DOHH2 (cell line): ENCODE measurements at regions not wholly inside any gene's neighbourhood (a gene's known extent, or its start where the extent isn't known, plus 50 kb on each side); places are given as distances from the start of the nearest gene placed in this dataset.

Experiments used
- EZH2phosphoT487 ChIP-seq: fragments of 200-600 bp; sonication (generic); IDR thresholded peaks from 2 replicates; pipeline ENCODE4 v1.6.1; 2017; ENCODE audit warnings: borderline replicate concordance, mild to moderate bottlenecking, antibody characterized with exemption, low read length, moderate library complexity, mixed read lengths
- TF ChIP-seq, protein P1 (sequence below): fragments of 200-600 bp; sonication (generic); IDR thresholded peaks from one replicate; pipeline ENCODE4 v1.5.1; 2014; ENCODE audit warnings: antibody characterized with exemption, mild to moderate bottlenecking, low read depth, low read length; ENCODE audit not compliant: poor library complexity, severe bottlenecking

DNA sequence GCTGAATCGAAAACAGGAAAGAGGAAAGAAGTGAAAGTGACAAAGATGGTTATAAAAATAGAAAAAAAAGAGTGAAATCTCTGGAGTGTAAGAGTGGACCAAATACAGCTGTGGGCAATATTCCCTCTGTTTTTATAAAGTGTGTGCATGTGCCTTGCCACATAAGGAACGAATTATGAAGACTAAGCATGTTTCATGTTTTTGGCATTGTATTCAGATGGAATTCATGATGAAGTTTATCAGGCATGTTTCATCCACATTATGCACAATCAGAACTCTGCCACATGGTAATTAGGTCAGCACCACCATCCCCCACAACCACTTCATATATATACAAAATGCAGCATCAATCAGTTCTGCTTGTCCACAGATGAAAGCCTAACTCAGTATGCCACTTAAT, 348.0 kb downstream of the ZNF608 start:
- TF ChIP-seq, protein P1, sequence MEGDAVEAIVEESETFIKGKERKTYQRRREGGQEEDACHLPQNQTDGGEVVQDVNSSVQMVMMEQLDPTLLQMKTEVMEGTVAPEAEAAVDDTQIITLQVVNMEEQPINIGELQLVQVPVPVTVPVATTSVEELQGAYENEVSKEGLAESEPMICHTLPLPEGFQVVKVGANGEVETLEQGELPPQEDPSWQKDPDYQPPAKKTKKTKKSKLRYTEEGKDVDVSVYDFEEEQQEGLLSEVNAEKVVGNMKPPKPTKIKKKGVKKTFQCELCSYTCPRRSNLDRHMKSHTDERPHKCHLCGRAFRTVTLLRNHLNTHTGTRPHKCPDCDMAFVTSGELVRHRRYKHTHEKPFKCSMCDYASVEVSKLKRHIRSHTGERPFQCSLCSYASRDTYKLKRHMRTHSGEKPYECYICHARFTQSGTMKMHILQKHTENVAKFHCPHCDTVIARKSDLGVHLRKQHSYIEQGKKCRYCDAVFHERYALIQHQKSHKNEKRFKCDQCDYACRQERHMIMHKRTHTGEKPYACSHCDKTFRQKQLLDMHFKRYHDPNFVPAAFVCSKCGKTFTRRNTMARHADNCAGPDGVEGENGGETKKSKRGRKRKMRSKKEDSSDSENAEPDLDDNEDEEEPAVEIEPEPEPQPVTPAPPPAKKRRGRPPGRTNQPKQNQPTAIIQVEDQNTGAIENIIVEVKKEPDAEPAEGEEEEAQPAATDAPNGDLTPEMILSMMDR = no peak
- TF ChIP-seq EZH2phosphoT487 = no peak
